ENCODE measurements at regions not wholly inside any gene's neighbourhood (a gene's known extent, or its start where the extent isn't known, plus 50 kb on each side); places are given as distances from the start of the nearest gene placed in this dataset.

DNA sequence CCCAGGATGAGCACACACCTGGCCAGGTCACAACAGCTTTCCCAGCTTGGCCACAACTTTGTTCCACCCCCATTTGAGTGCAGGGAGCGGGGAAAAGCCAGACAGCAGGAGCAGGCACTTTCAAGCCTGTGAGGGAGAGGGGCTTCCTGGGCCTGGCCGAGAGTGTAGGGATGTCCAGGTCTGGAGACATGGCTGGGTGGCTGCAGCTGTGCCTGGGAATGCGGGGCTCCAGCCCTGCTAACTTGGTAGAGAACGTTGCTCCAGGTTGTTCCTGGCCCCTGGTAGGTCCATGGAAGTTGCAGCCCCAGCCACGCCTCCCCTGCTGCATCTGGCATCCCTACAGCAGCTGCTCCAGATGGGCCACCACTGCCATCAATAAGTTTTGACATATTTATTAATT is 738.5 kb downstream of the SLC6A15 start:
- H3K36me3 ChIP-seq, result no peaks in the 10 kb centered on the region
- ATAC-seq (no peak), FAIRE-seq (no peak), DNase-seq (peak in 1 of 6 donors; percentile 20)
- no peaks in the 10 kb centered on the region for H3K4me1 ChIP-seq
- intact Hi-C loops (cut with DNase I), result no loop called here
- no peaks in the 10 kb centered on the region for H3K27me3 ChIP-seq
- H3K27ac ChIP-seq, result no peak overlapping the region
- H3K9me3 ChIP-seq, result no peaks in the 10 kb centered on the region
- TF ChIP-seq, protein P1, sequence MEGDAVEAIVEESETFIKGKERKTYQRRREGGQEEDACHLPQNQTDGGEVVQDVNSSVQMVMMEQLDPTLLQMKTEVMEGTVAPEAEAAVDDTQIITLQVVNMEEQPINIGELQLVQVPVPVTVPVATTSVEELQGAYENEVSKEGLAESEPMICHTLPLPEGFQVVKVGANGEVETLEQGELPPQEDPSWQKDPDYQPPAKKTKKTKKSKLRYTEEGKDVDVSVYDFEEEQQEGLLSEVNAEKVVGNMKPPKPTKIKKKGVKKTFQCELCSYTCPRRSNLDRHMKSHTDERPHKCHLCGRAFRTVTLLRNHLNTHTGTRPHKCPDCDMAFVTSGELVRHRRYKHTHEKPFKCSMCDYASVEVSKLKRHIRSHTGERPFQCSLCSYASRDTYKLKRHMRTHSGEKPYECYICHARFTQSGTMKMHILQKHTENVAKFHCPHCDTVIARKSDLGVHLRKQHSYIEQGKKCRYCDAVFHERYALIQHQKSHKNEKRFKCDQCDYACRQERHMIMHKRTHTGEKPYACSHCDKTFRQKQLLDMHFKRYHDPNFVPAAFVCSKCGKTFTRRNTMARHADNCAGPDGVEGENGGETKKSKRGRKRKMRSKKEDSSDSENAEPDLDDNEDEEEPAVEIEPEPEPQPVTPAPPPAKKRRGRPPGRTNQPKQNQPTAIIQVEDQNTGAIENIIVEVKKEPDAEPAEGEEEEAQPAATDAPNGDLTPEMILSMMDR (IDR thresholded peaks at IDR 0.05), result no peak
- WGBS, 2 donors, result 81 to 87% methylated on average over 5 of the region's 5 CpGs
- H3K4me3 ChIP-seq, result no peak overlapping the region

GRCh38 chr12:84172823-84173424 is 739.7 kb downstream of the SLC6A15 start:
- no peak for FAIRE-seq
- TF ChIP-seq, protein P1 (IDR thresholded peaks at IDR 0.05), result no peak
- Histone ChIP-seq H3K27ac (no peak overlapping the region), H3K4me3 (no peak overlapping the region), H3K9me3 (no peaks in the 10 kb centered on the region), H3K4me1 (no peaks in the 10 kb centered on the region), H3K36me3 (no peaks in the 10 kb centered on the region), H3K27me3 (no peaks in the 10 kb centered on the region)
- ATAC-seq, result no peak
- WGBS, 2 donors, result 66 to 75% methylated on average over 4 of the region's 4 CpGs
- no peak for DNase-seq
- intact Hi-C loops (cut with DNase I), result no loop called here

DNA sequence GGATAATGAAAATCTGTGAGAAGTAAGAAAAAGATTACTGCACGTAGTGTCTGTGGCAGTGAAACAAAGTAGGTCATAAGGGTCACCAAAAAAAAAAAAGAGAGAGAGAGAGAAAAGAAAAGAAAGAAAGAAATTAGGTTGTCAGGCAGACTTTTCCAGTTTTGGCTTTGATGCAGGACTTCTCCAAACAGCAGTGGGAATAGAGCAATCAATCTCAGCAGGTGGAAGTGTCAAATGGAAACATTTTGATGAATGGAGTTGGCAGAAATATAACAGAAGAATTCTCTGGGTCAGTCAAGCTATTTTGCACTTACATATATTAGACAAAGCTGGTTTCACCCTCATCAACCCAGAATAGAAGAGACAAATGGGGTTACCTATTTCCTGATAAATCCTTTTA is 745.8 kb downstream of the SLC6A15 start:
- ATAC-seq, result no peak
- Histone ChIP-seq H3K27me3 (no peaks in the 10 kb centered on the region), H3K27ac (no peak overlapping the region), H3K36me3 (no peaks in the 10 kb centered on the region), H3K4me1 (no peaks in the 10 kb centered on the region), H3K9me3 (no peaks in the 10 kb centered on the region), H3K4me3 (no peak overlapping the region)
- no peak for DNase-seq
- TF ChIP-seq, protein P1 (IDR thresholded peaks at IDR 0.05), result no peak
- 5 to 23% methylated on average over 1 of the region's 1 CpG for WGBS, 2 donors
- no peak for FAIRE-seq
- intact Hi-C loops (cut with DNase I), result no loop called here

DNA sequence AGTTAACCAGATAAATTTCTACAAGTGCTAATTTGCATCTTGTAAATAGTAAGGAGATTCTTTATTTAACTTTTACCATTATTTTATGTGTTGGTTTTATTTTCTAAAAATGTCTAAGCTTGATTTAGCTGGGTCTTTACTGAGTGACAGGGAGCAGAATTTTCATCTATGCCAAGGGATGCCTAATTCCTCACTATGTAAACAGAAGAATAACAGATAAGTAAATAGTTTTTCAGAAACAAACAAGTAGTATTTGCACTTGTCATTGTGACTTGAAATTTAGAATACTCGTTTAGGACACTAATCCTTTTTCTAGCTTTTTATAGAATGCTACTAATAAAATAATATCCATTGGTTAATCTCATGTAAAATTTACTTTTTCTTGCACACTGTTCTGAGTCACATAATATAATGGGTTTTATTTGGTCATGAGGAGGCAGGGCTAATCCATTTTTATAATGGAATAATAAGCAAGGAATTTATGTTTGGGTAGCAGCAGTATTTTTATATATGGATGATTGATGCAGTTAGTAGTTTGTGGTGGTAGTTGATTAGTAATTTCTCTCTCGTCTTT is 746.5 kb downstream of the SLC6A15 start:
- no peaks in the 10 kb centered on the region for H3K36me3 ChIP-seq
- H3K9me3 ChIP-seq, result no peaks in the 10 kb centered on the region
- WGBS, 2 donors, result 29 to 34% methylated on average over 2 of the region's 2 CpGs
- H3K27ac ChIP-seq, result no peak overlapping the region
- no peak for FAIRE-seq
- TF ChIP-seq, protein P1 (IDR thresholded peaks at IDR 0.05), result no peak
- H3K4me1 ChIP-seq, result no peaks in the 10 kb centered on the region
- H3K4me3 ChIP-seq, result no peak overlapping the region
- intact Hi-C loops (cut with DNase I), result no loop called here
- ATAC-seq, result no peak
- no peaks in the 10 kb centered on the region for H3K27me3 ChIP-seq
- DNase-seq, result no peak

GRCh38 chr12:84161296-84161695 is 751.3 kb downstream of the SLC6A15 start:
- FAIRE-seq, result no peak
- WGBS, 2 donors, result 88 to 89% methylated on average over 2 of the region's 2 CpGs

More at GRCh38 chr12:84161296-84161695, 751.3 kb downstream of the SLC6A15 start:
- no peak overlapping the region for H3K4me3 ChIP-seq
- H3K36me3 ChIP-seq, result no peaks in the 10 kb centered on the region
- TF ChIP-seq, protein P1 (IDR thresholded peaks at IDR 0.05), result no peak
- ATAC-seq (no peak), DNase-seq (no peak)
- no peaks in the 10 kb centered on the region for H3K9me3 ChIP-seq
- H3K27ac ChIP-seq, result no peak overlapping the region
- intact Hi-C loops (cut with DNase I), result no loop called here
- no peaks in the 10 kb centered on the region for H3K4me1 ChIP-seq
- H3K27me3 ChIP-seq, result no peaks in the 10 kb centered on the region

Measured in pancreas (tissue), 10 donors.